ENCODE measurements at regions not wholly inside any gene's neighbourhood (a gene's known extent, or its start where the extent isn't known, plus 50 kb on each side); places are given as distances from the start of the nearest gene placed in this dataset.

- peaks cover 0 to 8% (median 4%) of the 10 kb centered on the region in 4 donors for H3K9me3 ChIP-seq
- no peak overlapping the region for H3K4me3 ChIP-seq
- TF ChIP-seq EP300 (IDR thresholded peaks at IDR 0.05) (no peak), POLR2A (IDR thresholded peaks at IDR 0.05) (no peak), POLR2AphosphoS5 (IDR thresholded peaks at IDR 0.05) (no peak), CTCF (IDR thresholded peaks at IDR 0.05) (no peak)
- 69 to 77% methylated on average over 1 of the region's 1 CpG for WGBS, 2 donors
- no peaks in the 10 kb centered on the region for H3K27me3 ChIP-seq
- H3K4me1 ChIP-seq = no peaks in the 10 kb centered on the region
- DNase-seq (no peak), ATAC-seq (ENCODE audit: low FRiP score in 2 of 2) (no peak)
- H3K27ac ChIP-seq = no peak overlapping the region
- no peaks in the 10 kb centered on the region for H3K36me3 ChIP-seq
These were observed 534.6 kb upstream of the PTBP2 start for GRCh38 chr1:96187020-96187419.

- Histone ChIP-seq H3K27ac (no peak overlapping the region), H3K4me3 (no peak overlapping the region), H3K4me1 (no peaks in the 10 kb centered on the region), H3K9me3 (peaks cover 0 to 14% (median 4%) of the 10 kb centered on the region in 4 donors), H3K36me3 (no peaks in the 10 kb centered on the region), H3K27me3 (no peaks in the 10 kb centered on the region)
- ATAC-seq (ENCODE audit: low FRiP score in 2 of 2) (no peak), DNase-seq (no peak)
- 35 to 45% methylated on average over 2 of the region's 2 CpGs for WGBS, 2 donors
- TF ChIP-seq EP300 (IDR thresholded peaks at IDR 0.05) (no peak), POLR2A (IDR thresholded peaks at IDR 0.05) (no peak), CTCF (IDR thresholded peaks at IDR 0.05) (no peak), POLR2AphosphoS5 (IDR thresholded peaks at IDR 0.05) (no peak)
These were observed 530.4 kb upstream of the PTBP2 start for GRCh38 chr1:96191165-96191564.

- no peak overlapping the region for H3K4me3 ChIP-seq
- ATAC-seq (ENCODE audit: low FRiP score in 2 of 2) (no peak), DNase-seq (no peak)
- 44 to 71% methylated on average over 2 of the region's 2 CpGs for WGBS, 2 donors
- H3K27me3 ChIP-seq = no peaks in the 10 kb centered on the region
- H3K36me3 ChIP-seq = no peaks in the 10 kb centered on the region
- no peaks in the 10 kb centered on the region for H3K4me1 ChIP-seq
- H3K9me3 ChIP-seq = no peaks in the 10 kb centered on the region
- H3K27ac ChIP-seq = no peak overlapping the region
- no peak for TF ChIP-seq EP300 (IDR thresholded peaks at IDR 0.05)
- TF ChIP-seq POLR2AphosphoS5 (IDR thresholded peaks at IDR 0.05) = no peak
- TF ChIP-seq CTCF (IDR thresholded peaks at IDR 0.05) = no peak
- TF ChIP-seq POLR2A (IDR thresholded peaks at IDR 0.05) = no peak
These were observed 515.1 kb upstream of the PTBP2 start for GRCh38 chr1:96206451-96206850.

- H3K9me3 ChIP-seq = no peaks in the 10 kb centered on the region
- TF ChIP-seq POLR2AphosphoS5 (IDR thresholded peaks at IDR 0.05) (no peak), CTCF (IDR thresholded peaks at IDR 0.05) (no peak), POLR2A (IDR thresholded peaks at IDR 0.05) (no peak), EP300 (IDR thresholded peaks at IDR 0.05) (no peak)
- H3K4me3 ChIP-seq = no peak overlapping the region
- no peak overlapping the region for H3K27ac ChIP-seq
- H3K27me3 ChIP-seq = no peaks in the 10 kb centered on the region
- H3K36me3 ChIP-seq = no peaks in the 10 kb centered on the region
- ATAC-seq (ENCODE audit: low FRiP score in 2 of 2) (no peak), DNase-seq (no peak)
- 68% methylated on average over 2 of the region's 2 CpGs for WGBS, 2 donors
- no peaks in the 10 kb centered on the region for H3K4me1 ChIP-seq
These were observed 513.6 kb upstream of the PTBP2 start for GRCh38 chr1:96207936-96208335.

- 92 to 95% methylated on average over 4 of the region's 4 CpGs for WGBS, 2 donors
- no peak for DNase-seq
- H3K4me1 ChIP-seq = no peaks in the 10 kb centered on the region
- no peak for ATAC-seq (ENCODE audit: low FRiP score in 2 of 2)
- TF ChIP-seq POLR2AphosphoS5 (IDR thresholded peaks at IDR 0.05) (no peak), EP300 (IDR thresholded peaks at IDR 0.05) (no peak), POLR2A (IDR thresholded peaks at IDR 0.05) (no peak)
- no peak overlapping the region for H3K27ac ChIP-seq
- no peaks in the 10 kb centered on the region for H3K27me3 ChIP-seq
- no peaks in the 10 kb centered on the region for H3K9me3 ChIP-seq
- H3K4me3 ChIP-seq = no peak overlapping the region
- H3K36me3 ChIP-seq = no peaks in the 10 kb centered on the region
These were observed 513.2 kb upstream of the PTBP2 start for GRCh38 chr1:96208428-96208827.

Measured in upper lobe of left lung (tissue), 6 donors.